SU-DHL-6 (cell line): ENCODE measurements at regions not wholly inside any gene's neighbourhood (a gene's known extent, or its start where the extent isn't known, plus 50 kb on each side); places are given as distances from the start of the nearest gene placed in this dataset.

Source experiments
- CTCF ChIP-seq: fragments of 200-600 bp; sonication (generic); IDR thresholded peaks from one replicate; pipeline ENCODE4 v1.5.1; 2017; ENCODE audit warnings: antibody characterized with exemption, mild to moderate bottlenecking, low read length, moderate library complexity; ENCODE audit not compliant: insufficient read depth, poor library complexity, severe bottlenecking
- EZH2phosphoT487 ChIP-seq: fragments of 200-600 bp; sonication (generic), shearing (Covaris generic); conservative IDR thresholded peaks from 2 replicates; pipeline ENCODE4 v1.6.1; 2018; ENCODE audit warnings: mild to moderate bottlenecking, antibody characterized with exemption, low read length, moderate library complexity, mixed read lengths

DNA sequence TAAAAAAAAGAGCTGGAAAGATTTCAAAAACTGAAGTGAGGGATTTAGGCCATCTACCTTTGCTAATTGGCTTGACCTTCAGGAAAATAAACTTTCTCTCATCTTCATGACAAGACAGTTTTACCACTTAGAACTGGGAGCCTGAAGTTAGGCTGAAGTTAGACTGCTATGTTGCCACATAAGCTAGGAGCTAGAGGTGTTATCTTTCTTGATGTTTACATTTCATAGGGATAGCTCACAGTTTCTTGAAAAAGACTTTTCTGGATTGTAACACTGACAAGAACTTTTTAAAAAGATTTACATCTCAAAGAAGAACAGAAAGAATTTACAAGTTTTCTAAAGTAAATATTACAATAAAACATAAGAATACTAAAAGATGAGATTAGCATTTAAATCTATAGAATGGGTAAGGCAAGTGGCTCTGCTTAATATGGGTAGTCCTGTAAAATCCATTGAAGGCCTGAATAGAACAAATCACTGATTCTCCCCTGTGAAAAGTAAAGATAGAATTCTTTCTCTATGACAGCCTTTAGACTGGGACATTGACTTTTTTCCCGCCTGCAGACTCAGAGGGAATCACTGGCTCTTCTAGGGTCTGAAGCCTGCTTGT is 1665.4 kb upstream of the CDH9 start:
- TF ChIP-seq CTCF (no peak), EZH2phosphoT487 (no peak)
